ENCODE measurements at regions not wholly inside any gene's neighbourhood (a gene's known extent, or its start where the extent isn't known, plus 50 kb on each side); places are given as distances from the start of the nearest gene placed in this dataset.

- TF ChIP-seq CTCF (IDR thresholded peaks at IDR 0.05; ENCODE audit: poor library complexity, severe bottlenecking) (no peak), RAD21 (conservative IDR thresholded peaks at IDR 0.05) (no peak), EP300 (conservative IDR thresholded peaks at IDR 0.05; ENCODE audit: poor library complexity, severe bottlenecking) (no peak), POLR2AphosphoS5 (IDR thresholded peaks at IDR 0.05) (no peak), EZH2 (IDR thresholded peaks at IDR 0.05; ENCODE audit: borderline replicate concordance, insufficient read depth, low read length, poor library complexity, severe bottlenecking) (no peak), MXI1 (conservative IDR thresholded peaks at IDR 0.05; ENCODE audit: poor library complexity, severe bottlenecking) (no peak), REST (IDR thresholded peaks at IDR 0.05; ENCODE audit: borderline replicate concordance) (no peak), SMC3 (conservative IDR thresholded peaks at IDR 0.05; ENCODE audit: poor library complexity) (no peak), TAF1 (IDR thresholded peaks at IDR 0.05; ENCODE audit: low read depth) (no peak)
These were observed 210.8 kb upstream of the PROX1 start for GRCh38 chr1:213776969-213777368.
